Breast epithelium (tissue), 4 donors: ENCODE measurements at regions not wholly inside any gene's neighbourhood (a gene's known extent, or its start where the extent isn't known, plus 50 kb on each side); places are given as distances from the start of the nearest gene placed in this dataset.

Source experiments
- DNase-seq, 2 donors: peaks; one replicate each; pipeline ENCODE4 v3.0.0-alpha.2; 2019; ENCODE audit warnings: low spot score in 2 of 2
- H3K27ac ChIP-seq, 2 donors: fragments of 200-600 bp; sonication (generic) in 1 of 2; one replicate each; pipeline ENCODE4 v1.5.1; 2016 to 2019; ENCODE audit warnings: mild to moderate bottlenecking in 1 of 2
- H3K27me3 ChIP-seq, 2 donors: fragments of 200-600 bp; sonication (generic) in 1 of 2; one replicate each; pipeline versions ENCODE4 v1.5.1 to v1.6.0; 2017 to 2019; ENCODE audit warnings: control low read depth in 1 of 2, mild to moderate bottlenecking in 1 of 2
- H3K36me3 ChIP-seq: fragments of 200-600 bp; one replicate; pipeline ENCODE4 v1.5.1; 2019
- H3K4me1 ChIP-seq, 2 donors: fragments of 200-600 bp; sonication (generic); one replicate each; pipeline ENCODE4 v1.5.1; 2016 to 2019; ENCODE audit warnings: control low read depth in 1 of 2
- H3K4me3 ChIP-seq, 3 donors: fragments of 200-600 bp; sonication (generic); 1 replicate in 2 of 3; 2 replicates in 1 of 3; pipeline ENCODE4 v1.5.1; 2016 to 2019; ENCODE audit warnings: mild to moderate bottlenecking in 3 of 3, moderate library complexity in 2 of 3
- H3K9me3 ChIP-seq, 2 donors: fragments of 200-600 bp; sonication (generic) in 1 of 2; one replicate each; pipeline ENCODE4 v1.5.1; 2016 to 2019; ENCODE audit warnings: control low read depth in 1 of 2
- POLR2A ChIP-seq: fragments of 450-650 bp; IDR thresholded peaks from one replicate; pipeline ENCODE4 v1.6.1; 2016; ENCODE audit warnings: antibody characterized with exemption, mild to moderate bottlenecking, moderate library complexity
- POLR2AphosphoS5 ChIP-seq, 3 donors: sonication (generic); formaldehyde crosslinking; IDR thresholded peaks; one replicate each; pipeline ENCODE4 v1.6.1; 2017; ENCODE audit warnings: antibody characterized with exemption in 3 of 3
- intact Hi-C: fragments of 100-400 bp; cut with DNase I; formaldehyde crosslinking; loops from one replicate; pipeline ENCODE4 v1.15.1; 2023; ENCODE audit warnings: low total_unique reads
- TF ChIP-seq, protein P1 (sequence below), 3 donors: fragments of 450-650 bp; IDR thresholded peaks; one replicate each; pipeline ENCODE4 v1.5.1; 2016 to 2017; ENCODE audit warnings: antibody characterized with exemption in 3 of 3, mild to moderate bottlenecking in 3 of 3, moderate library complexity in 3 of 3

DNA sequence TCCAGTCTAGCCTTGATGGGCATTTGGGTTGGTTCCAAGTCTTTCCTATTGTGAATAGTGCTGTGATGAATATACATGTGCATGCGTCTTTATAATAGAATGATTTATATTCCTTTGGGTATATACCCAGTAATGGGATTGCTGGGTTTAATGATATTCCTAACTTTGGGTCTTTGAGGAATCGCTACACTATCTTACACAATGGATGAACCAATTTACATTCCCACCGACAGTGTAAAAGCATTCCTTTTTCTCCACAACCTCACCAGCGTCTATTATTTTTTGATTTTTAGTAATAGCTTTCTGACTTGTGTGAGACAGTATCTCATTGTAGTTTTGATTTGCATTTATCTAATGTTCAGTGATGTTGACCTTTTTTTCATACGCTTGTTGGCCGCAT is 1040.1 kb downstream of the MAT2B start:
- Histone ChIP-seq H3K4me1 (no peaks in the 10 kb centered on the region), H3K27ac (no peak overlapping the region), H3K36me3 (no peaks in the 10 kb centered on the region), H3K4me3 (no peak overlapping the region), H3K27me3 (no peaks in the 10 kb centered on the region), H3K9me3 (peaks cover 0 to 6% of the 10 kb centered on the region in 2 donors)
- TF ChIP-seq POLR2A = no peak
- no peak for TF ChIP-seq POLR2AphosphoS5 (IDR thresholded peaks at IDR 0.05)
- TF ChIP-seq, protein P1, sequence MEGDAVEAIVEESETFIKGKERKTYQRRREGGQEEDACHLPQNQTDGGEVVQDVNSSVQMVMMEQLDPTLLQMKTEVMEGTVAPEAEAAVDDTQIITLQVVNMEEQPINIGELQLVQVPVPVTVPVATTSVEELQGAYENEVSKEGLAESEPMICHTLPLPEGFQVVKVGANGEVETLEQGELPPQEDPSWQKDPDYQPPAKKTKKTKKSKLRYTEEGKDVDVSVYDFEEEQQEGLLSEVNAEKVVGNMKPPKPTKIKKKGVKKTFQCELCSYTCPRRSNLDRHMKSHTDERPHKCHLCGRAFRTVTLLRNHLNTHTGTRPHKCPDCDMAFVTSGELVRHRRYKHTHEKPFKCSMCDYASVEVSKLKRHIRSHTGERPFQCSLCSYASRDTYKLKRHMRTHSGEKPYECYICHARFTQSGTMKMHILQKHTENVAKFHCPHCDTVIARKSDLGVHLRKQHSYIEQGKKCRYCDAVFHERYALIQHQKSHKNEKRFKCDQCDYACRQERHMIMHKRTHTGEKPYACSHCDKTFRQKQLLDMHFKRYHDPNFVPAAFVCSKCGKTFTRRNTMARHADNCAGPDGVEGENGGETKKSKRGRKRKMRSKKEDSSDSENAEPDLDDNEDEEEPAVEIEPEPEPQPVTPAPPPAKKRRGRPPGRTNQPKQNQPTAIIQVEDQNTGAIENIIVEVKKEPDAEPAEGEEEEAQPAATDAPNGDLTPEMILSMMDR (IDR thresholded peaks at IDR 0.05) = no peak
- intact Hi-C loops = no loop called here
- no peak for DNase-seq

DNA sequence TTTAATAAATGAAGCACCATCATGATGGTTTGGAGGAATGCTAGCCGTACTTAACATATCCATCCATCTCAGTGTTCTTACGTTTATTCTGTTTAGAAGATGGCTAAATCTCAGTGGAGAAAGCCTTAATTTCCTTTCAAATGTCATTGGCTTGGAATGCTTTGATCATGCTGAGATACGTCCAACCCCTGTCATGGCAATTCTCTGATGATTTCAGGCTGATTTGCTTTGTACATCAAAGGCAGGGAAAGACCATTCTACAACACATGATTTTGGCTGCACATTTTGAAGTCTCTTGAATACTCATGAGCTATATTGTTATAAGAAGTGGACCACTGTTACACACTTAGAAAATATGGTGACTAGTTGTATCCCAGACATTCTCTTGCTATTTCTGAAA is 1048.4 kb downstream of the MAT2B start:
- no peak for DNase-seq
- Histone ChIP-seq H3K27ac (no peak overlapping the region), H3K4me3 (no peak overlapping the region), H3K36me3 (no peaks in the 10 kb centered on the region), H3K9me3 (no peaks in the 10 kb centered on the region), H3K4me1 (no peaks in the 10 kb centered on the region), H3K27me3 (no peaks in the 10 kb centered on the region)
- TF ChIP-seq POLR2AphosphoS5 (IDR thresholded peaks at IDR 0.05) (no peak), POLR2A (no peak)
- TF ChIP-seq, protein P1 (IDR thresholded peaks at IDR 0.05) = no peak
- intact Hi-C loops = no loop called here

DNA sequence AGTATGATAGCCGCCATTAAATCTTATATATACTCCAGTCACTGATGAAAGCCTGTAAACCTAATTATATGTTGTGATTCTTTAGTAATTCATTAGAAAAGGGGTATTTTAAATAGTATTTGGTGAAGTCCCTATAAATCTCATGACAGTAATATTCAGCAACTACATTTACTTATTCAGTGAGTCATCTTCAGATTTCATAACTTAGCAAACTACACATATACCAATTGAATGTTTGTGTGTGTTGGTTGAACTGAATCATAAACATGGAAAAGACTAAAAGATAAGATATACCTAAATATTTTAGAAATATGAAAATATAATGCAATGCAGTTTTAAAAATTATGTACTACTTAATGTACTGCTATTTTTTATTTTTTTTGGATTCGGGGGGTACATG is 1050.4 kb downstream of the MAT2B start:
- H3K36me3 ChIP-seq = no peaks in the 10 kb centered on the region
- DNase-seq = no peak
- H3K27me3 ChIP-seq = no peaks in the 10 kb centered on the region
- H3K9me3 ChIP-seq = no peaks in the 10 kb centered on the region
- H3K4me3 ChIP-seq = no peak overlapping the region
- TF ChIP-seq POLR2AphosphoS5 (IDR thresholded peaks at IDR 0.05) = no peak
- TF ChIP-seq, protein P1 (IDR thresholded peaks at IDR 0.05) = no peak
- no peak for TF ChIP-seq POLR2A
- no peaks in the 10 kb centered on the region for H3K4me1 ChIP-seq
- intact Hi-C loops = no loop called here
- H3K27ac ChIP-seq = no peak overlapping the region

DNA sequence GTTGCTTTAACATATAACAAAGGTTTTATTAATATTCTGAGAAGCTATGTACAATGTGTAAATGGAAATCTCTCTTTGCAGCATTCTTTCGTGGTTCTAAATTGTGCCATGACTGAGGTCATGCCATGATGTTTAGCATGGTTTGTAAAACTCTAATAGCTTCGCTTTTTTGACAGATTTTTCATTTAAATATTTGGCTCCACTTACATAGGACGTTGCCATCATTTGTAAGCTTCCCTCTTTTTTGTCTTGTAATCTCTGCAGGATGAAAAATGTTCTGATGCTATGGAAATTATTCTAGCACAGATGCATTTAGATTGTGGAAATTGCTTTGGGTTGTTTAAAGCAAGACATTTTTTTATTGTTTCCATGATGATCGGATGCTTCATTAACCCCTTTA is 1054.8 kb downstream of the MAT2B start:
- TF ChIP-seq, protein P1 (IDR thresholded peaks at IDR 0.05) = no peak
- TF ChIP-seq POLR2A = no peak
- no peak for TF ChIP-seq POLR2AphosphoS5 (IDR thresholded peaks at IDR 0.05)
- no peaks in the 10 kb centered on the region for H3K4me1 ChIP-seq
- intact Hi-C loops = no loop called here

DNA sequence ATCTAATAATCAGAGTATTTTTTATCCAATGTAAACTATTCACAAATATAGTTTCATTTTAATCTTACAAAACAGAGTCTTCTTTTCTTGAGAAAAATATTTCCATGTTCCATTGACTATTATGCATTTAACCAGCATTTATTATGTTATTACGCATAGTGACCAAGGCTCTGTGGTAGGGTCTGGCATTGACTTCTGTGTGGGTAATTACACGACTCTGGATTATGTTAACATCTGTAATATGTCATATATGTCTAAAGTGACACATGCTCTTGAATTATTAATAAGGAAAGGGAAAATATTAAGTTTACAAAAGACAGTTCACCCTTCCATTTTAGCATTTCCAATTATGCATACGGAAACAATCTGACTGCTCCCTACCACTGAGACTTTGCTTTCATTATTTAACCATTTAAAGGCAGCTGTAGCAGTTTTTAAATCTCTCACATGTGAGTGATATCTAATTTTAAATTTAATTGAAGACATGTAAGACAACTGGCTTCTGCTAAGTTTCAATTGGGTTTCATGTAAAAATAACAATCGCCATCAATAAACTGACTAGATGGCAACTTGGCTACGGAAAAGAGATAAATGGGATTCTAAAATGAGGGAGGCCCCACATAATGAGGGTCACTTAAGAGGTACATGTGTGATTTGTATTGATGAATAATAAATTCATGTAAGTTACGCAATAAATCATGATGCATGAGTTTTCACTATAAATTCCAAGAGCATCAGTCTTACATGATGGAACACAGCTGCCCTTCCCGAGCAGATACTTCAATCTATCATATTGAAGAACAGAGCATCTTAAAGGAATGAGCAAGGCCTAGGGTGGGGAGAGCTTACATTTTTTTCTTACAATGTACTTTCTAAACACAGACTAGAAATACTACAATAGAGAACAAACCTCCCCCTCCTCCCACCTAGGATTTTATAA is 1056.8 kb downstream of the MAT2B start:
- Histone ChIP-seq H3K4me3 (no peak overlapping the region), H3K9me3 (no peaks in the 10 kb centered on the region), H3K36me3 (no peaks in the 10 kb centered on the region), H3K27ac (no peak overlapping the region), H3K27me3 (no peaks in the 10 kb centered on the region), H3K4me1 (no peaks in the 10 kb centered on the region)
- no peak for DNase-seq
- intact Hi-C loops = no loop called here
- TF ChIP-seq, protein P1 (IDR thresholded peaks at IDR 0.05) = no peak

More for the DNA sequence above, 1054.8 kb downstream of the MAT2B start:
- Histone ChIP-seq H3K27me3 (no peaks in the 10 kb centered on the region), H3K9me3 (no peaks in the 10 kb centered on the region), H3K27ac (no peak overlapping the region), H3K36me3 (no peaks in the 10 kb centered on the region), H3K4me3 (no peak overlapping the region)
- no peak for DNase-seq
